PC-3 (cell line): ENCODE measurements at regions not wholly inside any gene's neighbourhood (a gene's known extent, or its start where the extent isn't known, plus 50 kb on each side); places are given as distances from the start of the nearest gene placed in this dataset.

Source experiments
- ATAC-seq: fragments of 200-7000 bp; cut with Tn5 transposase; 2 replicates; pipeline ENCODE4 v1.9.1; 2020; ENCODE audit warnings: mild to moderate bottlenecking, moderate library complexity
- BruUV-seq: library from RNA; stranded (reverse); fragments of 400-500 nt; replicated peaks from 2 replicates; lab custom pipeline; 2021; lab: Mats Ljungman, UMichigan
- CTCF ChIA-PET: fragments of 300-600 bp; sonication (Branson Sonifier 250); formaldehyde crosslinking; loops from one replicate; lab custom pipeline; 2022; ENCODE audit warnings: antibody characterized with exemption; lab: Charles Lee
- POLR2A ChIA-PET: fragments of 300-600 bp; sonication (Branson Sonifier 250); formaldehyde crosslinking; loops from one replicate; lab custom pipeline; 2022; ENCODE audit warnings: antibody characterized with exemption; ENCODE audit not compliant: unreplicated experiment; lab: Charles Lee
- DNase-seq: peaks from one replicate; pipeline ENCODE4 v3.0.0-alpha.2; 2015
- H2AFZ ChIP-seq: fragments of 300-600 bp; sonication (generic); 2 replicates; pipeline ENCODE4 v1.6.0; 2016; ENCODE audit warnings: antibody characterized with exemption, low read length
- H3F3A ChIP-seq: fragments of 300-600 bp; sonication (generic); one replicate; pipeline ENCODE4 v1.6.0; 2017; ENCODE audit warnings: antibody characterized with exemption, low read length, control low read depth, mild to moderate bottlenecking; ENCODE audit not compliant: unreplicated experiment
- H3K27ac ChIP-seq: fragments of 300-600 bp; sonication (generic); 2 replicates; pipeline ENCODE4 v1.5.1; 2016; ENCODE audit warnings: mild to moderate bottlenecking, low read length
- H3K27me3 ChIP-seq: fragments of 300-600 bp; sonication (generic); 2 replicates; pipeline ENCODE4 v1.6.1; 2016; ENCODE audit warnings: low read length, mixed read lengths
- H3K36me3 ChIP-seq: fragments of 300-600 bp; sonication (generic); 2 replicates; pipeline ENCODE4 v1.6.1; 2016; ENCODE audit warnings: low read depth, mixed run types, low read length, mixed read lengths
- H3K4me1 ChIP-seq: fragments of 300-600 bp; sonication (generic); 2 replicates; pipeline ENCODE4 v1.5.1; 2016; ENCODE audit warnings: low read length; ENCODE audit not compliant: insufficient read depth
- H3K4me2 ChIP-seq: fragments of 300-600 bp; sonication (generic); 2 replicates; pipeline ENCODE4 v1.6.0; 2016; ENCODE audit warnings: low read length
- H3K4me3 ChIP-seq: fragments of 300-600 bp; sonication (generic); 2 replicates; pipeline ENCODE4 v1.5.1; 2016; ENCODE audit warnings: mild to moderate bottlenecking, low read length, mixed read lengths
- H3K79me2 ChIP-seq: fragments of 300-600 bp; sonication (generic); 2 replicates; pipeline ENCODE4 v1.6.1; 2017; ENCODE audit warnings: low read length, mixed read lengths
- H3K9ac ChIP-seq: fragments of 300-600 bp; sonication (generic); 2 replicates; pipeline ENCODE4 v1.6.0; 2016; ENCODE audit warnings: mild to moderate bottlenecking, low read length
- H3K9me2 ChIP-seq: fragments of 300-600 bp; sonication (generic); replicated peaks from 2 replicates; pipeline ENCODE4 v1.6.1; 2016; ENCODE audit warnings: mixed run types, low read length, mixed read lengths
- H3K9me3 ChIP-seq: fragments of 300-600 bp; sonication (generic); 2 replicates; pipeline ENCODE4 v1.6.1; 2016; ENCODE audit warnings: low read length, mixed read lengths
- H4K20me1 ChIP-seq: fragments of 300-600 bp; sonication (generic); 2 replicates; pipeline ENCODE4 v1.6.1; 2016; ENCODE audit warnings: low read length, mixed read lengths
- EZH2 ChIP-seq: fragments of 300-600 bp; sonication (generic); IDR thresholded peaks from one replicate; pipeline ENCODE4 v1.6.1; 2017; ENCODE audit warnings: antibody characterized with exemption, mild to moderate bottlenecking, low read length; ENCODE audit not compliant: unreplicated experiment
- EZH2phosphoT487 ChIP-seq: fragments of 300-600 bp; sonication (generic); IDR thresholded peaks from 2 replicates; pipeline ENCODE4 v1.6.1; 2018; ENCODE audit warnings: mild to moderate bottlenecking, antibody characterized with exemption, low read length, borderline replicate concordance
- intact Hi-C: fragments of 100-400 bp; cut with micrococcal nuclease; formaldehyde crosslinking; loops from 2 replicates; pipeline ENCODE4 v1.9.0; 2023
- TF ChIP-seq, protein P1 (sequence below): fragments of 300-600 bp; sonication (generic); conservative IDR thresholded peaks from 2 replicates; pipeline ENCODE4 v1.5.1; 2017; ENCODE audit warnings: antibody characterized with exemption, low read depth, mild to moderate bottlenecking, low read length

DNA sequence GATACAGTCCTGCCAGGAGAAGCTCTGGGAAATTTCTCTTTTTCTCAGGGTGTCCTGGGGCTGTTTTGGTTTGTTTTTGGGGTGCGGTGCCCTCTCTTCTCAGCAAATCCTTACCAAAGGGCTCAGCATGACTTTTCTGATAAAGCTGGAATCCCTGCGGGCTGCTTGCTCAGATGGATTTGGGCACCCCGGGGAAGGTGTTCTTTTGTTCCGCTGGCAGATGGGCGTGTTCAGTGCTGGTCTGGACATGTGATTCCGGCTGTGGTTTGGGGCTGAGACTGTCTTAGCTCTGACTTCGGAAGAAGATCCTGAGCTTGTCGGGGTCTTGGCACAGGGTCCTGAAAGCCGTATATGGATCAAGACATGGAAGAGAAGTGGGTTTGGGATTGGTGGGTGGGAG is 134.2 kb upstream of the SPRED2 start:
- no peak for ATAC-seq
- Histone ChIP-seq H2AFZ (no peak overlapping the region), H3F3A (no peaks in the 10 kb centered on the region), H3K9me2 (no peaks in the 10 kb centered on the region), H3K9me3 (no peaks in the 10 kb centered on the region), H3K36me3 (no peaks in the 10 kb centered on the region), H3K4me1 (no peaks in the 10 kb centered on the region), H3K27ac (no peak overlapping the region), H3K9ac (no peak overlapping the region), H3K79me2 (no peaks in the 10 kb centered on the region), H3K4me3 (no peak overlapping the region), H3K4me2 (no peak overlapping the region), H4K20me1 (no peaks in the 10 kb centered on the region), H3K27me3 (no peaks in the 10 kb centered on the region)
- ChIA-PET CTCF (no interaction called here), POLR2A (no interaction called here)
- no peak for TF ChIP-seq EZH2phosphoT487
- TF ChIP-seq EZH2 = no peak
- TF ChIP-seq, protein P1, sequence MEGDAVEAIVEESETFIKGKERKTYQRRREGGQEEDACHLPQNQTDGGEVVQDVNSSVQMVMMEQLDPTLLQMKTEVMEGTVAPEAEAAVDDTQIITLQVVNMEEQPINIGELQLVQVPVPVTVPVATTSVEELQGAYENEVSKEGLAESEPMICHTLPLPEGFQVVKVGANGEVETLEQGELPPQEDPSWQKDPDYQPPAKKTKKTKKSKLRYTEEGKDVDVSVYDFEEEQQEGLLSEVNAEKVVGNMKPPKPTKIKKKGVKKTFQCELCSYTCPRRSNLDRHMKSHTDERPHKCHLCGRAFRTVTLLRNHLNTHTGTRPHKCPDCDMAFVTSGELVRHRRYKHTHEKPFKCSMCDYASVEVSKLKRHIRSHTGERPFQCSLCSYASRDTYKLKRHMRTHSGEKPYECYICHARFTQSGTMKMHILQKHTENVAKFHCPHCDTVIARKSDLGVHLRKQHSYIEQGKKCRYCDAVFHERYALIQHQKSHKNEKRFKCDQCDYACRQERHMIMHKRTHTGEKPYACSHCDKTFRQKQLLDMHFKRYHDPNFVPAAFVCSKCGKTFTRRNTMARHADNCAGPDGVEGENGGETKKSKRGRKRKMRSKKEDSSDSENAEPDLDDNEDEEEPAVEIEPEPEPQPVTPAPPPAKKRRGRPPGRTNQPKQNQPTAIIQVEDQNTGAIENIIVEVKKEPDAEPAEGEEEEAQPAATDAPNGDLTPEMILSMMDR = no peak
- DNase-seq = no peak
- no TSS peak for BruUV-seq
- intact Hi-C loops = no loop called here

DNA sequence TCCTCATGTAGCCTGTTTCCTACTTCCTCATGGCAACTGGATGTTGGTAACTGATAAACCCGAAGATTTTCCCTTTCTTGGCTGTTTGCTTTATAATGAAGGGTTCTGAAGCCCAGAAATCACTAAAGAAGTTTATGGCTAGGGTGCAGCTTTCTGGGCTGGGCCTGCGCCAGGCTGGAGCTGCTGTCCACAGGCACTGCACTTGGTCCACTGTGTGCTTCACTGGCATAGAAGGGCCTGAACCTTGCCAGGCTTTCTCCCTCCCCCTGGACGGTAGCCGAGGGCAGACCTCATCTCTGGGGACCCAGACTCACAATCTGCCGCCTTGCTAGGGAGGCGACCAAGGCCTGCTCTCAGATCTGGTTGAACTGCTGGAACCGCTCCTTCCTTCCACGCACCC is 133.3 kb upstream of the SPRED2 start:
- Histone ChIP-seq H3K9ac (no peak overlapping the region), H3K4me2 (no peak overlapping the region), H4K20me1 (no peaks in the 10 kb centered on the region), H3K36me3 (no peaks in the 10 kb centered on the region), H3K79me2 (no peaks in the 10 kb centered on the region), H3F3A (no peaks in the 10 kb centered on the region), H2AFZ (no peak overlapping the region), H3K4me3 (no peak overlapping the region), H3K27ac (no peak overlapping the region), H3K27me3 (no peaks in the 10 kb centered on the region), H3K9me3 (no peaks in the 10 kb centered on the region), H3K9me2 (no peaks in the 10 kb centered on the region), H3K4me1 (no peaks in the 10 kb centered on the region)
- BruUV-seq = no TSS peak
- DNase-seq (no peak), ATAC-seq (no peak)
- TF ChIP-seq EZH2 (no peak), EZH2phosphoT487 (no peak)
- TF ChIP-seq, protein P1 = no peak
- ChIA-PET POLR2A (no interaction called here), CTCF (no interaction called here)
- intact Hi-C loops = no loop called here

DNA sequence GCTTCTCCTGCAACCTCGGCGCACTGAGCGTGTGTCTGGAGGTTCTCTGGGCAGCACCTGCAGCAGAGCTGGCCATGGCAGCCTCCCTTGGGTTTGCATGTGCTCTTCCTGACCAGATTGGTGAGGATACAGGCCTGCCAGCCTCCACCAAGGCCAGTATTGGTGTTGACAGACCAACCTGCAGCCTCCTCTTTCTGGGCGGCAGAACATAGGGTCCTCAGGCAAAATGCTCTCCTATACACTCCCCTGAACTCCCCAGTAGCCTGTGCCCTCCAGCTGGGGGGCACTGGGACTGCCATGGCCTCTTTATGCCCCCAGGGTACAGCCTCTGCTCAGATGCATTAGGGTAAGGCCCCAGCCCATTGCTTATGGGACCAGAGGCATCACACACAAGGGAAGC is 131.9 kb upstream of the SPRED2 start:
- Histone ChIP-seq H3K9ac (no peak overlapping the region), H3K27ac (no peak overlapping the region), H3K4me1 (no peaks in the 10 kb centered on the region), H3K4me2 (no peak overlapping the region), H3K36me3 (no peaks in the 10 kb centered on the region), H2AFZ (no peak overlapping the region), H3K9me3 (no peaks in the 10 kb centered on the region), H3K79me2 (no peaks in the 10 kb centered on the region), H3K27me3 (no peaks in the 10 kb centered on the region), H3K9me2 (no peaks in the 10 kb centered on the region), H4K20me1 (no peaks in the 10 kb centered on the region), H3K4me3 (no peak overlapping the region), H3F3A (no peaks in the 10 kb centered on the region)
- POLR2A ChIA-PET = no interaction called here
- TF ChIP-seq, protein P1 = no peak
- TF ChIP-seq EZH2phosphoT487 = no peak
- no peak for TF ChIP-seq EZH2
- no peak for DNase-seq
- no peak for ATAC-seq
- no TSS peak for BruUV-seq
- CTCF ChIA-PET = no interaction called here
- intact Hi-C loops = no loop called here
